Breast epithelium (tissue), 4 donors: ENCODE measurements at regions not wholly inside any gene's neighbourhood (a gene's known extent, or its start where the extent isn't known, plus 50 kb on each side); places are given as distances from the start of the nearest gene placed in this dataset.

Experiments used
- DNase-seq, 2 donors: peaks; one replicate each; pipeline ENCODE4 v3.0.0-alpha.2; 2019; ENCODE audit warnings: low spot score in 2 of 2
- H3K27ac ChIP-seq, 2 donors: fragments of 200-600 bp; sonication (generic) in 1 of 2; one replicate each; pipeline ENCODE4 v1.5.1; 2016 to 2019; ENCODE audit warnings: mild to moderate bottlenecking in 1 of 2
- H3K27me3 ChIP-seq, 2 donors: fragments of 200-600 bp; sonication (generic) in 1 of 2; one replicate each; pipeline versions ENCODE4 v1.5.1 to v1.6.0; 2017 to 2019; ENCODE audit warnings: control low read depth in 1 of 2, mild to moderate bottlenecking in 1 of 2
- H3K36me3 ChIP-seq: fragments of 200-600 bp; one replicate; pipeline ENCODE4 v1.5.1; 2019
- H3K4me1 ChIP-seq, 2 donors: fragments of 200-600 bp; sonication (generic); one replicate each; pipeline ENCODE4 v1.5.1; 2016 to 2019; ENCODE audit warnings: control low read depth in 1 of 2
- H3K4me3 ChIP-seq, 3 donors: fragments of 200-600 bp; sonication (generic); 1 replicate in 2 of 3; 2 replicates in 1 of 3; pipeline ENCODE4 v1.5.1; 2016 to 2019; ENCODE audit warnings: mild to moderate bottlenecking in 3 of 3, moderate library complexity in 2 of 3
- H3K9me3 ChIP-seq, 2 donors: fragments of 200-600 bp; sonication (generic) in 1 of 2; one replicate each; pipeline ENCODE4 v1.5.1; 2016 to 2019; ENCODE audit warnings: control low read depth in 1 of 2
- CTCF ChIP-seq, 3 donors: fragments of 450-650 bp; IDR thresholded peaks; one replicate each; pipeline ENCODE4 v1.5.1; 2016 to 2017; ENCODE audit warnings: antibody characterized with exemption in 3 of 3, mild to moderate bottlenecking in 3 of 3, moderate library complexity in 3 of 3
- POLR2A ChIP-seq: fragments of 450-650 bp; IDR thresholded peaks from one replicate; pipeline ENCODE4 v1.6.1; 2016; ENCODE audit warnings: antibody characterized with exemption, mild to moderate bottlenecking, moderate library complexity
- POLR2AphosphoS5 ChIP-seq, 3 donors: sonication (generic); formaldehyde crosslinking; IDR thresholded peaks; one replicate each; pipeline ENCODE4 v1.6.1; 2017; ENCODE audit warnings: antibody characterized with exemption in 3 of 3
- intact Hi-C: fragments of 100-400 bp; cut with DNase I; formaldehyde crosslinking; loops from one replicate; pipeline ENCODE4 v1.15.1; 2023; ENCODE audit warnings: low total_unique reads

GRCh38 chr14:38758661-38759060 is 344.4 kb downstream of the SEC23A start:
- Histone ChIP-seq H3K36me3 (no peaks in the 10 kb centered on the region), H3K4me3 (no peak overlapping the region), H3K9me3 (no peaks in the 10 kb centered on the region), H3K27me3 (no peaks in the 10 kb centered on the region), H3K27ac (no peak overlapping the region), H3K4me1 (no peaks in the 10 kb centered on the region)
- TF ChIP-seq CTCF (IDR thresholded peaks at IDR 0.05) (no peak), POLR2A (no peak), POLR2AphosphoS5 (IDR thresholded peaks at IDR 0.05) (no peak)
- DNase-seq, result no peak
- intact Hi-C loops, result no loop called here

GRCh38 chr14:38755036-38755435 is 348.0 kb downstream of the SEC23A start:
- TF ChIP-seq POLR2A (no peak), POLR2AphosphoS5 (IDR thresholded peaks at IDR 0.05) (no peak), CTCF (IDR thresholded peaks at IDR 0.05) (no peak)

GRCh38 chr14:38752750-38753149 is 350.3 kb downstream of the SEC23A start:
- intact Hi-C loops, result no loop called here
- Histone ChIP-seq H3K27me3 (no peaks in the 10 kb centered on the region), H3K4me3 (no peak overlapping the region), H3K36me3 (no peaks in the 10 kb centered on the region), H3K27ac (no peak overlapping the region), H3K9me3 (no peaks in the 10 kb centered on the region), H3K4me1 (no peaks in the 10 kb centered on the region)
- TF ChIP-seq CTCF (IDR thresholded peaks at IDR 0.05), result no peak
- TF ChIP-seq POLR2A, result no peak
- TF ChIP-seq POLR2AphosphoS5 (IDR thresholded peaks at IDR 0.05), result no peak
- DNase-seq, result no peak

More at GRCh38 chr14:38755036-38755435, 348.0 kb downstream of the SEC23A start:
- Histone ChIP-seq H3K9me3 (no peaks in the 10 kb centered on the region), H3K27ac (no peak overlapping the region), H3K4me3 (no peak overlapping the region), H3K27me3 (no peaks in the 10 kb centered on the region), H3K4me1 (no peaks in the 10 kb centered on the region), H3K36me3 (no peaks in the 10 kb centered on the region)
- intact Hi-C loops, result no loop called here
- no peak for DNase-seq

- intact Hi-C loops, result no loop called here
- no peak for DNase-seq
- Histone ChIP-seq H3K36me3 (no peaks in the 10 kb centered on the region), H3K27ac (no peak overlapping the region), H3K27me3 (no peaks in the 10 kb centered on the region), H3K4me1 (no peaks in the 10 kb centered on the region), H3K9me3 (no peaks in the 10 kb centered on the region), H3K4me3 (no peak overlapping the region)
- TF ChIP-seq POLR2A (no peak), POLR2AphosphoS5 (IDR thresholded peaks at IDR 0.05) (no peak), CTCF (IDR thresholded peaks at IDR 0.05) (no peak)
Observed at GRCh38 chr14:38752341-38752740, 350.7 kb downstream of the SEC23A start.

- no peaks in the 10 kb centered on the region for H3K9me3 ChIP-seq
- H3K4me3 ChIP-seq, result no peak overlapping the region
- no peaks in the 10 kb centered on the region for H3K4me1 ChIP-seq
- no peaks in the 10 kb centered on the region for H3K36me3 ChIP-seq
- intact Hi-C loops, result no loop called here
- H3K27me3 ChIP-seq, result no peaks in the 10 kb centered on the region
- TF ChIP-seq CTCF (IDR thresholded peaks at IDR 0.05), result no peak
- no peak for TF ChIP-seq POLR2AphosphoS5 (IDR thresholded peaks at IDR 0.05)
- TF ChIP-seq POLR2A, result no peak
- H3K27ac ChIP-seq, result no peak overlapping the region
- DNase-seq, result no peak
Observed at GRCh38 chr14:38751459-38751858, 351.6 kb downstream of the SEC23A start.
